C4-2B (cell line): ENCODE measurements at regions not wholly inside any gene's neighbourhood (a gene's known extent, or its start where the extent isn't known, plus 50 kb on each side); places are given as distances from the start of the nearest gene placed in this dataset.

Experiments
- H3K27ac ChIP-seq: fragments of 450-650 bp; 2 replicates; pipeline ENCODE4 v1.5.1; 2017
- ZFX ChIP-seq: fragments of 450-650 bp; IDR thresholded peaks from 2 replicates; pipeline ENCODE4 v1.6.1; 2017
- TF ChIP-seq, protein P1 (sequence below): fragments of 450-650 bp; conservative IDR thresholded peaks from 2 replicates; pipeline ENCODE4 v1.5.1; 2017; ENCODE audit warnings: mild to moderate bottlenecking

DNA sequence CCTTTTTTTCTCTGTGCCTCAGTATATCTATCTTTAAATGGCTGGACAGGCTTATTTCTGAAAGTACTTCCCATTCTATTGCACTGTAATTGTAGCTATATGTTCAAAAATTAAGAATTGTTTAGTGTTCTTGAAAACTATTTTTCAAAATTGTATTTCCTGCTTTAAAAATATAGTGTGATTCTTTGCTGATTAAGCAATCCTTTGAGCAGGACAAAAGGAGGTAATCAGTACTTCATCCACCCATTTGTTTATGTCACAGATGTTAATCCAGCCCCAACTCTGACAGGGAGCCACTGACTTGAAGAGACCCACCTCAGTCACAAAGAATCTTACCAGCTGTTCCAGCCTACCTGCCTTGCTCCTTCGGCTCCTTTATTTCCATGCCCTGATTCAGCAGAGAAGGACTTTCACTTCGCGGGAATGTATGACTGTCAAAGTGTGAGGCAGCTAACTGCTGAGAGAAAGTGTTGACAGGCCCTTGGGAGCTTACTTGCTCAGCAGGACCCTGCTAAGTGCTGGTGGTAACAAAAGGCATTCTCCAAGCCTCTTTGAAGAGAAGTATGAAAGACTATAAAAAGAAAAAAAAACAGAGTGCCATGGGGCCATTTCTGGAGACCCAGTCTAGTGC, 393.3 kb upstream of the CYRIA start:
- TF ChIP-seq, protein P1, sequence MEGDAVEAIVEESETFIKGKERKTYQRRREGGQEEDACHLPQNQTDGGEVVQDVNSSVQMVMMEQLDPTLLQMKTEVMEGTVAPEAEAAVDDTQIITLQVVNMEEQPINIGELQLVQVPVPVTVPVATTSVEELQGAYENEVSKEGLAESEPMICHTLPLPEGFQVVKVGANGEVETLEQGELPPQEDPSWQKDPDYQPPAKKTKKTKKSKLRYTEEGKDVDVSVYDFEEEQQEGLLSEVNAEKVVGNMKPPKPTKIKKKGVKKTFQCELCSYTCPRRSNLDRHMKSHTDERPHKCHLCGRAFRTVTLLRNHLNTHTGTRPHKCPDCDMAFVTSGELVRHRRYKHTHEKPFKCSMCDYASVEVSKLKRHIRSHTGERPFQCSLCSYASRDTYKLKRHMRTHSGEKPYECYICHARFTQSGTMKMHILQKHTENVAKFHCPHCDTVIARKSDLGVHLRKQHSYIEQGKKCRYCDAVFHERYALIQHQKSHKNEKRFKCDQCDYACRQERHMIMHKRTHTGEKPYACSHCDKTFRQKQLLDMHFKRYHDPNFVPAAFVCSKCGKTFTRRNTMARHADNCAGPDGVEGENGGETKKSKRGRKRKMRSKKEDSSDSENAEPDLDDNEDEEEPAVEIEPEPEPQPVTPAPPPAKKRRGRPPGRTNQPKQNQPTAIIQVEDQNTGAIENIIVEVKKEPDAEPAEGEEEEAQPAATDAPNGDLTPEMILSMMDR, result no peak
- no peak for TF ChIP-seq ZFX
- H3K27ac ChIP-seq, result no peak overlapping the region

DNA sequence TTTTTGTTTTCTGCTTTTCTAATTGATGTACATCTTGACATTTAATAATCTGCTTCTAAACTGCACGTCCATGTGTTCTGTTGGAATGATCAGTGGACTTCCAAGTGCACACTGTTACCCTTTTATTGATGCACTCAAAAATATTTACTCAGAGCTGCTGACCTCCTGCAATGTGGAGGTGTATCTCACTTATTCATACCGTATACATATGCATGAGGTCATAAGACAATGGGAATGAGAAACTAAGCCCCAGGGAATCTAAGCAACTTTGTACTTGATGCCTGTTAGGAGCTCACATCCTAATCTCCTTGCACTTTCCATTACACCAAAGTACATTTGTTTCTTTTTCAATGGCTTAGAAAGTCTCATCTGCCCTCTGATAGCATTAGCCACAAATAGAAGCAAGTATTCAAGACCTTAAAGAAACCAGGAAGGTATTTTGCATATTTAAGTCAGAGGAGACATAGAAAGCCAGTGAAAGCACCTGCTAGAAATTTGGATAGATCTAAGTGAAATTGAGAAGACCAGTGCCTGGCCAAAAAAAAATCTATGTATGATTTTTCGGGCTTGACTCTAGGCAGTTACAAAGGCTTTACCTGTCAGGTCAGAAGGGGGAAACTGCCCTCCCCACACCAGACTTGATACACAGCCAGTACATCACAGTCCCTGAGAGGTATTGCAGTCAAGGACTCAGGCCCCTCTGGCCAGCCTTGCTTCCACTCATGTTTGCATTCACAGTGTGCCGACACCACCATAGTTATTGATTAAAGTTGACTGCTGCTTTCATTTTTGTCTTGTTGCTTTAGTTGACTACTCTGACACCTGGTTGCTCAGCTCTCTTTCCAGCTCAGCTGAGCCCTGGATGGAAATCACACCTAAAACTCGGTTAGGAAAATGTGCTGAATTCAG, 391.7 kb upstream of the CYRIA start:
- no peak overlapping the region for H3K27ac ChIP-seq
- no peak for TF ChIP-seq ZFX
- TF ChIP-seq, protein P1, result no peak

DNA sequence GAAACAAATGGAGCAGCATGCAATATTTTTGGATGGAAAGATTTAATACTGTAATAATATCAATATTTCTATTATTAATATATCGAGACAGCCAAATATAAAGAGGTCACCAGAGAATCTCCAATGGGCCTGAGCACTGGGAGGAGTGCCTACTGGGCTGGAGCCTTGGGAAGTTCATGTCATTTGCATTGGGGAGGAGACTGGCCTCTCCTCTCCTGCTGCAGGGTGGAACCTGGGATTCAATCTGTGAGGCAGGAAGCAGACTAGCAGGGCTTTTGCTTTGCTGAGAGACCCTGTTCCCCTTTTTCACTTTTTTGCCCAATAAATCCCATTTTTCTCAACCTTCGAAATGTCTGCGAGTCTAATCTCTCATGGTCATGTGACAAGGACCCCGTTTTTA, 390.6 kb upstream of the CYRIA start:
- TF ChIP-seq, protein P1, result no peak
- no peak for TF ChIP-seq ZFX
- H3K27ac ChIP-seq, result no peak overlapping the region

DNA sequence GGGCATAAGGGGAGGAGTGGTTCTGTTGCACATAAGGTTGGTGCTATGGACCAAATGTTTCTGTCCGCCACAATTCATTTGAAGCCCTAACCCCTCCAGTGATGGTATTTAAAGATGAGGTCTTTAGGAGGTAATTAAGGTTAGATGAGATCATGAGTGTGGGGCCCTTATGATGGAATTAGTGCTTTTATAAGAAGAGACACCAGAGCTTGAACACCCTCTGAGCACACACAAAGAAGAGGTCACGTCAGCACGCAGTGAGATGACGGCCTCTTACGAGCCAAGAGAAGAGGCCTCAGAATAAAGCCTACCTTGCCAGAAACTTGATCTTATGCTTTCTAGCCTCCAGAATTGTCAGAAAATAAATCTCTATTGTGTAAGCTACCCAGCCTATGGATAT, 386.4 kb upstream of the CYRIA start:
- TF ChIP-seq, protein P1, result no peak
- no peak for TF ChIP-seq ZFX
- H3K27ac ChIP-seq, result no peak overlapping the region

DNA sequence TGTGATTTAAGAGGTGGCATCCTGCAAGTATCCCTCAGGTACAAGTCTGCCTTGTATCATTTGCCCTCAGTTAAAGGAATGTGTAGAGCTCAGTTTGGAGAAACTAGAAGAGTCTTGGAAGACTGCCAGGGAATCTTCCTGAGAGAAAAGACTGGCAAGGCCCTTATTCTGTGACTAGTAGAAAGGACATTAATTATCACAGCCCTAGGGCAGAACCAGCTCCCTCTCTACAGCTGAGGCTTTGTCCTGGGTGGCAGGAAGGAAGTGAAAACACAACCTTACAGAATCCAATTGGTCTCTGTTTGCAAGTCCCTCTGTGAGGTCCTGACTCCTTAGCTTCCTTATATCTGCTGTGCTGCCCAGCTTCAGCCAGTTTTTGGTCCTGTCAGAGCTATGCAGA, 385.9 kb upstream of the CYRIA start:
- no peak for TF ChIP-seq ZFX
- TF ChIP-seq, protein P1, result no peak
- no peak overlapping the region for H3K27ac ChIP-seq

DNA sequence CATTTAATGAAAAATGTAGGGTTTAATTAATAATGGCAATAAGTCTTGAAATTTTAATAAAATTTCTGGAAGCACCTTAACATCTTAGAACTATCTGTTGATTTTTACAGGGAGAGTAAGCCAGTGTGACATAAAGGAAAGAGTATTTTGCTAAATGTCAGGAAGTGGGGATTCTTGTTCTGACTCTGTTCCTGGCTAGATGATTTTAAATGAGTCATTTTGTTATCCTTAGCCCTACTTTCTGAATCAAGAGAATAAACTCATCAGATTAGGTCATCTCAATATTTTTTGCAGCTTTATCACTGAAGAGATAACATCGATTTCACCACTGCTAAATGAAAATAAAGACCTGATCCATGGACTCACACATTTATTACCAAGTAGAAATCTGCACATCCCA, 377.5 kb upstream of the CYRIA start:
- no peak overlapping the region for H3K27ac ChIP-seq
- TF ChIP-seq, protein P1, result no peak
- no peak for TF ChIP-seq ZFX

DNA sequence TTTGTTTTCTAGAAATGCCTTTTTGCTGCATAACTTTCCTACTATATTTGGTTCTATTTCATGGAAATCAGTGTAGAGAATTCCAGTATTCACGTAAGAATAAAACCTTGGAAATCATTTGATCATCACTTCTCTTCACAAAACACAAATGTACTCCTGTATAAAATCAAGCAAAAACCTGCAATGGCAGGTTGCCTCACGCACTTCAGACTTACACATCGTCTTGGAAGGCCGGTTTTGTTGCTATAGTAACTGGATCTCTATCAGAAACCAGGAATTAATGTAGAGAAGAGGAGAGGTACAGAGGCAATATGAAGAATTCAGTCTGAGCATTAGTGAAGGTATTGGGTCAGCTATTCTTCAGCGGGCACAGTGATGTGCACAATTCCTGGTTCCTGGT, 370.7 kb upstream of the CYRIA start:
- no peak overlapping the region for H3K27ac ChIP-seq
- TF ChIP-seq, protein P1, result no peak
- no peak for TF ChIP-seq ZFX
